ENCODE measurements at regions not wholly inside any gene's neighbourhood (a gene's known extent, or its start where the extent isn't known, plus 50 kb on each side); places are given as distances from the start of the nearest gene placed in this dataset.
"Not testable (repeated sequence)": the region's sequence is repeated elsewhere in the genome, so short reads cannot be mapped to it uniquely, and the experiment has no call there.

DNA sequence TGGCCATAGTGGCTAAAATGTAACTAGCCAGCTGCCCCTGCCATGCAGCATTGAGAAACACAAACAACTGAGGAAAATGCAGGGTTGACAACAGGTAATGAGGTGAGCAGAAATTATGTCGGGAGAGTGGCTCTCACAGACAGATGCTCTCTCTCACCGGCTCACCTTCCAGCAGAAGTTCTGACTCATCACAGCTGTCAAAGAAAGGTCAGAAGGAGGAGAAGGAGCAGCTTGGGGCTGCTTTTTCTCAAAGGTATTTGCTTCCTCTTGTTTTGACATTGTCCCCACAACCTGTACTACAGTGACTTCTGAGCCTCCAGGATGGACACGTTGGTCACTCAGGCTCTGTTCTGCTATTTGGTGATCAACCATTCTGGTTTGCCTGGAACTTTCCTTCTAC, 190.5 kb upstream of the HEY2 start:
- H3K27me3 ChIP-seq (ENCODE audit: control insufficient read depth, insufficient read depth, low read length): no peaks in the 10 kb centered on the region
- no peak overlapping the region for H3K4me3 ChIP-seq (ENCODE audit: insufficient read depth, low read depth, low read length)
- DNase-seq: no peak
- no peaks in the 10 kb centered on the region for H3K36me3 ChIP-seq (replicated peaks; ENCODE audit: control insufficient read depth, insufficient read depth, low read length)

DNA sequence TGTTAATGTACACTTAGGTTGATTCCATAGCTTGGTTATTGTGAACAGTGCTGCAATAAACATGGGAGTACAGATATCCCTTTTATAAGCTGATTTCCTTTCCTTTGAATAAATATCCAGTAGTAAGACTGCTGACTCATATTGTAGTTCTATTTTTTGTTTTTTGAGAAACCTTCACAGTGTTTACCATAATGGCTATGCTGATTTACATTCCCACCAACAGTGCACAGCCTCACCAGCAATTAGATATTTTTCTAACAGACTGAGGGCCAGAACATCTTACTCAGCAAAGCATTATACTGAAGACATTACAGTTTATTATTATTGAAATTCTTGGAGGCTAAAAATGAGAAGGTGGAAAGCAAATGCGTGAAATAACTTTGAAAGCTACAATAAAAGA, 187.3 kb upstream of the HEY2 start:
- no peak for DNase-seq
- Histone ChIP-seq H3K27me3 (ENCODE audit: control insufficient read depth, insufficient read depth, low read length) (no peaks in the 10 kb centered on the region), H3K4me3 (ENCODE audit: insufficient read depth, low read depth, low read length) (no peak overlapping the region), H3K36me3 (replicated peaks; ENCODE audit: control insufficient read depth, insufficient read depth, low read length) (no peaks in the 10 kb centered on the region)

DNA sequence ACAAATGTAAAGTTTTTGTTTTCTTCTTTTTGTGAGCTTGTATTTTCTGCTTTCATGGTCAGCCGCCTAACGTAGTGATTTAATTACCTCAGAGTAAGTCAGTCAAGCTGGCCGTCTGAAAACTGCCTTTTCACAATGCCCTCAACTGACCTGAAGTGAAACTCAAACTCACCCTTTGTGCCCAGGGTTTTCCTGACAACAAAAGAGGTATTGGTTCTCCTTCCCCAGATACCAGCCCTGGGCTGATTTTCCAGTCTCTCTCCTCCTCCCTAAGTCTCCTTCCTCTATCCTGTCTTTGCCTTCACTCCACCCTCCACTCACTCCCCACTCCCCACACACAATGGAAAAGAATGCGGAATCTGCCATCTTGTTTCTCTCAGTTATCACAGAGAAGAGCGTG, 184.5 kb upstream of the HEY2 start:
- DNase-seq: no peak
- Histone ChIP-seq H3K36me3 (replicated peaks; ENCODE audit: control insufficient read depth, insufficient read depth, low read length) (no peaks in the 10 kb centered on the region), H3K27me3 (ENCODE audit: control insufficient read depth, insufficient read depth, low read length) (no peaks in the 10 kb centered on the region), H3K4me3 (ENCODE audit: insufficient read depth, low read depth, low read length) (no peak overlapping the region)

DNA sequence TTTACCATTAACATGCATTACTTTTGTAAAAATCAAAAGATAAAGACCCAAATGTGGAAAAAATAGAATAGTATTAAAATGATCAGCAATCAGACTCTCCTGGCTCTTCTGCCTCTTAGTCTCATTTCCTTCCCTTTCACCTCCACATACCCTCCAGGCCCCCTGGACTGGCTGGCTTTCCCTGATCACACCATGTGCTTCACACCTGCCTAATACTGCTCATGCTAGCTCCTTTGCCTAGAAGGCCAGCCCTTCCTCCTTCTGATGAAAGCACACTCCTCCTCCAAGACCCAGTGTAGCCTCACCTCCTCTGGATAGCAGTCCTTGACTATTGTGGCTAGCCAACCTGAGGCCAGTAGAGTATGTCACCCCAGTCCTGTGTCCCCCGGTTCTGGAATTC, 182.0 kb upstream of the HEY2 start:
- no peaks in the 10 kb centered on the region for H3K27me3 ChIP-seq (ENCODE audit: control insufficient read depth, insufficient read depth, low read length)
- no peak for DNase-seq
- H3K4me3 ChIP-seq (ENCODE audit: insufficient read depth, low read depth, low read length): no peak overlapping the region
- no peaks in the 10 kb centered on the region for H3K36me3 ChIP-seq (replicated peaks; ENCODE audit: control insufficient read depth, insufficient read depth, low read length)

DNA sequence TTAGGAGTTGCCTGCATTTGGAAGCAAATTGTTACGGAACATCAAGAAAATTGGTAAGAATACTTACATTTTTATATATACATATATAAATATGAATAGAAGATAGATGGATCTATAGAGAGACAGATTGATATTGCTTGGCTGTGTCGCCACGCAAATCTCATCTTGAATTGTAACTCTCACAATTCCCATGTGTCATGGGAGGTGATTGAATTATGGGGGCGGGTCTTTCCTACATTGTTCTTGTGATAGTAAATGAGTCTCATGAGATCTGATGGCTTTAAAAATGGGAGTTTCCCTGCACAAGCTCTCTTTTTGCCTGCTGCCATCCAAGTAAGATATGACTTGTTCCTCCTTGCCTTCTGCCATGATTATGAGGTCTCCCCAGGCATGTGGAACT, 180.8 kb upstream of the HEY2 start:
- no peaks in the 10 kb centered on the region for H3K27me3 ChIP-seq (ENCODE audit: control insufficient read depth, insufficient read depth, low read length)
- no peak for DNase-seq
- H3K4me3 ChIP-seq (ENCODE audit: insufficient read depth, low read depth, low read length): no peak overlapping the region
- no peaks in the 10 kb centered on the region for H3K36me3 ChIP-seq (replicated peaks; ENCODE audit: control insufficient read depth, insufficient read depth, low read length)

DNA sequence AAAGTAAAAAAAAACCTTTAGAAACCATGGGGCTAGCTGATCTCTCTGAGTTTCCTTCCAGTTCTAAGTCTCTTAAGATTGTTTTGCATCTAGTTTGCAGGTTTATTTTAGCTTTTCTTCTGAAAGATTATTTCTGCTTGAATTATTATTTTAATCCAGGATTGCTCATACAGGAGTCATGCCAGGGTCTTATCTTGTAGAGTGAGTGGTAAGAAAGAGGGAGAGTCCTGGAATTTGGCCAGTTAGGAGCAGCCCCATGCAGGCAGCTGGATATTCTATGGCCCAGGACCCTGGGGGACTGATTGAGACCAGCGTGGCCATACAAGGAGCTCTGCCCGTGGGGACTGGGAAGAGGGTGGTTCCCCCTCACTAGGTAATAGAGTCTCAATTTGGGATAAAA, 178.9 kb upstream of the HEY2 start:
- H3K4me3 ChIP-seq (ENCODE audit: insufficient read depth, low read depth, low read length): no peak overlapping the region
- no peak for DNase-seq
- H3K27me3 ChIP-seq (ENCODE audit: control insufficient read depth, insufficient read depth, low read length): no peaks in the 10 kb centered on the region
- H3K36me3 ChIP-seq (replicated peaks; ENCODE audit: control insufficient read depth, insufficient read depth, low read length): no peaks in the 10 kb centered on the region

DNA sequence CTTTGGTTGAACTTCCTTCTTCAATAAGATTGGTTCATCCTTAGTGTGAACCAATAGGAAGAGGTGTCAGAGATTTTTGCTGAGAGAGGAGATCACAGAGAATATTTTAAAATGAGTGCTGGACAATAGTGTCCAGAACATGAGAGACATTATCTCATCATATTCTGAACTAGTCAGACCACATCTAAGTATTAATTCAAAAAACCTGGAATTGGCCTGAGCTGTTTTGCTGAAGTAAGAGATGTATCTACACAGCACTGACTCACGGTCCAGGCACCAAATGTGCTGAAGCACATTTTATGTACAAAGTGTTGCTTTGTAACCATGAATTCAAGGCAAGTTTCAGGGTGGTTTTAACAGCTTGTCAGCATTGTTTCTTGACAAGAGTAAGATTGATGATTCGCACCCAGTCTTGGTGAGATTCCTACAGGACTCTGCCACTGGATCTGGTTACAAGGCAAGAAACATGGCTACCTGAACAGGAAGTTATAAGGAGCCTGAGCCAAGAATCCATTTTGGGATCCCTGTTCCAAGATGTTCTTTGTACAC, 178.2 kb upstream of the HEY2 start:
- no peak for DNase-seq
- Histone ChIP-seq H3K36me3 (replicated peaks; ENCODE audit: control insufficient read depth, insufficient read depth, low read length) (no peaks in the 10 kb centered on the region), H3K27me3 (ENCODE audit: control insufficient read depth, insufficient read depth, low read length) (no peaks in the 10 kb centered on the region), H3K4me3 (ENCODE audit: insufficient read depth, low read depth, low read length) (no peak overlapping the region)

DNA sequence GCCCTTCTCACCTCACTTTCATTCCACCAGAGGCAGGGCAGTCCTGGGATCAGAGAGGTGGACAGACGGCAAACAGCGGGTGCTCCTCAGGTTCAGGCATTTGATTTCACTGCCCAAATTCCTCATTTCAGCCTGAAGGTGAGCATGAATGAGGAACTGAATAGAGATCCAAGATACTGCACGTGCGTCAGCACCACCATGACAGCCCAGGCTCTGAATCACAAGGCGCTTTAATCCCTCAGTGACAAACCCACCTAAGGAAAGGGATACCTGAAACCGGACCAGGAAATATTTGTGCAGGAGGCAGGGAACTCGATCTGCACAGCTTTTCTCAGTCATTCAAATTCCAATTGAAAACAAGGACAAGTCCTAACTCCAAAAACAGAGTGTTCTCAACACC, 174.8 kb upstream of the HEY2 start:
- DNase-seq: no peak
- Histone ChIP-seq H3K4me3 (ENCODE audit: insufficient read depth, low read depth, low read length) (no peak overlapping the region), H3K27me3 (ENCODE audit: control insufficient read depth, insufficient read depth, low read length) (no peaks in the 10 kb centered on the region), H3K36me3 (replicated peaks; ENCODE audit: control insufficient read depth, insufficient read depth, low read length) (no peaks in the 10 kb centered on the region)

DNA sequence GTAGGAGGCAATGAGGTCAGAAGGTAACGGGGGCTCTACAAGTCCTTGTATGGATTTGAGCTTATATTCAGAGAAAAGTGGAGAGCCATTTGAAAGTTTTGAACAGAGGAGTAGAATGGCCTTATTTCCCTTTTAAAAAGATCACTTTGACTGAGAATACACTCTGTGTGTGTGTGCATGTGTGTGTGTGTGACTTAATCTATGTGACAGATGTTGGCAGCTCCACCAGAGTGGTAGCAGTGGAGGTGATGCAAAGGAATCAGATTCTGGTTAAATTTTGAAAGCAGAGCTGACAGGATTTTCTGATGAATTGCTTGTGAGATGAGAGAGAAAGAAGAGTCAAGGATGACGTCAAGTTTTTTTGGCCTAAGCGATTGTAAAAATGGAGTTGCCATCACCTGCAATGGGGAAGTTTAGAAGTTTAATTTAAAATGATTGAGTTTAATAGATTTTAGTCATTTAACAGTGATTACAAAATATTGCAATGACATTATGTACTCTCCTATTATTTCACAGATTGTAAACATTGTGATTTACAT, 172.2 kb upstream of the HEY2 start:
- no peaks in the 10 kb centered on the region for H3K27me3 ChIP-seq (ENCODE audit: control insufficient read depth, insufficient read depth, low read length)
- no peaks in the 10 kb centered on the region for H3K36me3 ChIP-seq (replicated peaks; ENCODE audit: control insufficient read depth, insufficient read depth, low read length)
- no peak for DNase-seq
- H3K4me3 ChIP-seq (ENCODE audit: insufficient read depth, low read depth, low read length): no peak overlapping the region

DNA sequence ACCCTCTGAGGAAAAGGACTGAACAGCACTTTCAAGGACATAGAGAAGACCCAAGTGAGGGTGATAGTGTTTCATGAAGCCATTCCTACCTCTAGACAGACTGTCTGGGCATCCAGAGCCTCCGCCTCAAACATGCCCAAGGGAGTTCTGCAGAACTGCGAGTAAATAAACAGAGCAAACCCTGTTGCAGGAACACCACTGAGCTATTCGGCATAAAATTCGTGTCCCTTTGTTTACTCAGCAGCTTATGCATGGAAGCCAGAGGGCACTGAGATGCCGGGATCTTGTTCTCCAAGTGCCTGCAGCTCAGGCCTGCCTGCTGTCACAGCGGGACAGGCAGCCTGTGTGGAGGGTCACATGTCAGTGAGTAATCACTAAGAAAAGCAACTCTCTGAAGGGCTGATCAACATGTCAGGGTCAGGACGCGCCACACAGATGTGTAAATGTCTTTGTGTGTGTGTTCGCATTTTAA, 164.9 kb upstream of the HEY2 start:
- peak; percentile 64 for DNase-seq

DNA sequence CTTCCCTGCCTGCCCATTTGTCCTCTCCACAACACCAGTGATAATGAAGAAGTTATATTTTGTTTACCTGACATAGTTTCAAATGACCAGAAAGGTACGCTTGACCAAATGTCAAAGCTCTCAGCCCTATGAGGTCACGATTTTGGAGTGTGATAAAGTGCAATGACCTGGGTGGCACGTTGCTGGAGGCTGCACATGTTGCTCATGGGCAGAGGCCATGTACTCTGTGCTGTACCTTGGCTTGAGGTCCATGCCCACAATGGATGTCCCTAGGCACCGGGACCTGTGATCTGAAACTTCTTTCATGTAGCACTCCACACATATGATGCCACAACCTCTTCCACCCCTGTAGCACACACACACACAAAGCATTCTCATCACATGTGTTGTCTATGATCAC, 164.0 kb upstream of the HEY2 start:
- Histone ChIP-seq H3K27me3 (ENCODE audit: control insufficient read depth, insufficient read depth, low read length) (0 out of 2 replicates have a peak, but pooled peaks cover 2% of the 10 kb centered on the region), H3K36me3 (replicated peaks; ENCODE audit: control insufficient read depth, insufficient read depth, low read length) (no peaks in the 10 kb centered on the region), H3K4me3 (ENCODE audit: insufficient read depth, low read depth, low read length) (no peak overlapping the region)
- DNase-seq: no peak

More for the DNA sequence above, 164.9 kb upstream of the HEY2 start:
- Histone ChIP-seq H3K27me3 (ENCODE audit: control insufficient read depth, insufficient read depth, low read length) (0 out of 2 replicates have a peak, but pooled peaks cover 2% of the 10 kb centered on the region), H3K36me3 (replicated peaks; ENCODE audit: control insufficient read depth, insufficient read depth, low read length) (no peaks in the 10 kb centered on the region), H3K4me3 (ENCODE audit: insufficient read depth, low read depth, low read length) (no peak overlapping the region)

DNA sequence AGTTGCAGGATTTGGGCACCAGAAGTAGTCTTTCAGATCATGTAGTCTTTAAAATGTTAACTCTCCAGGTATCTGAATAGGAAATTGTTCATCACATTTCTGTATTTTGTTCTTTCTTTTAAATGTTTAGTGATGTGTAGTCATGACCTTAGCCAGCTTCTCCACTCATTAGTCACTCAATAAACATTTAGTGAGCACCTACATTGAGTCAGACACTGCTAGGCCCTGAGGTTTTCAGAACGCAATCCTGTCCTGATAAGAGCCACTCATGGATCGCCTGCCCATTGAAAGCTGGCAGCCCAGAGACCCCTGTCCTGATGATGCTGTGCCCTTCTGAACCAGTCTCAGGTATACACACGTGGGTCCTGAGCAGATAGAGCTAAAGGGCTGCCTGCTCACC, 163.4 kb upstream of the HEY2 start:
- Histone ChIP-seq H3K4me3 (ENCODE audit: insufficient read depth, low read depth, low read length) (no peak overlapping the region), H3K36me3 (replicated peaks; ENCODE audit: control insufficient read depth, insufficient read depth, low read length) (no peaks in the 10 kb centered on the region), H3K27me3 (ENCODE audit: control insufficient read depth, insufficient read depth, low read length) (0 out of 2 replicates have a peak, but pooled peaks cover 2% of the 10 kb centered on the region)
- DNase-seq: no peak

DNA sequence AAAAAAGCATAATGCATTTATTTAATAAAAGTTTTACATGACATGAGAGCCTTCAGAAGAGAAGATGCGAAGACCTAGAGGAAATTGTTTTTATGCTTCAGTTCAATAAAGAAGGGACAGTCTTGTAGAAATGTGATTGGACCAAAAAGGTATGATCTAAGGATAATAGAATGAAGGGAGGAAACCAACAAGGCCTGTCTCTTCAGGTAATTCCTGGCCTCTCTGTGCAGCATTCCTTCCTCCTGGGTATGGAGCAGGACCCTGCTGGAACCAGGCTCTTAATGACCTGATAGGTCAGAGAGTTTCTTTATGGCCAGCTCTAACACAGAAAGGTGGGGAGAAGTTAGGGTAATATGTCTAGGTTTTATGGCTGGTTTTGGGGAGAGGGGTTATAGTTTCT, 162.8 kb upstream of the HEY2 start:
- no peaks in the 10 kb centered on the region for H3K36me3 ChIP-seq (replicated peaks; ENCODE audit: control insufficient read depth, insufficient read depth, low read length)
- DNase-seq: no peak
- H3K27me3 ChIP-seq (ENCODE audit: control insufficient read depth, insufficient read depth, low read length): 0 out of 2 replicates have a peak, but pooled peaks cover 2% of the 10 kb centered on the region
- H3K4me3 ChIP-seq (ENCODE audit: insufficient read depth, low read depth, low read length): no peak overlapping the region

DNA sequence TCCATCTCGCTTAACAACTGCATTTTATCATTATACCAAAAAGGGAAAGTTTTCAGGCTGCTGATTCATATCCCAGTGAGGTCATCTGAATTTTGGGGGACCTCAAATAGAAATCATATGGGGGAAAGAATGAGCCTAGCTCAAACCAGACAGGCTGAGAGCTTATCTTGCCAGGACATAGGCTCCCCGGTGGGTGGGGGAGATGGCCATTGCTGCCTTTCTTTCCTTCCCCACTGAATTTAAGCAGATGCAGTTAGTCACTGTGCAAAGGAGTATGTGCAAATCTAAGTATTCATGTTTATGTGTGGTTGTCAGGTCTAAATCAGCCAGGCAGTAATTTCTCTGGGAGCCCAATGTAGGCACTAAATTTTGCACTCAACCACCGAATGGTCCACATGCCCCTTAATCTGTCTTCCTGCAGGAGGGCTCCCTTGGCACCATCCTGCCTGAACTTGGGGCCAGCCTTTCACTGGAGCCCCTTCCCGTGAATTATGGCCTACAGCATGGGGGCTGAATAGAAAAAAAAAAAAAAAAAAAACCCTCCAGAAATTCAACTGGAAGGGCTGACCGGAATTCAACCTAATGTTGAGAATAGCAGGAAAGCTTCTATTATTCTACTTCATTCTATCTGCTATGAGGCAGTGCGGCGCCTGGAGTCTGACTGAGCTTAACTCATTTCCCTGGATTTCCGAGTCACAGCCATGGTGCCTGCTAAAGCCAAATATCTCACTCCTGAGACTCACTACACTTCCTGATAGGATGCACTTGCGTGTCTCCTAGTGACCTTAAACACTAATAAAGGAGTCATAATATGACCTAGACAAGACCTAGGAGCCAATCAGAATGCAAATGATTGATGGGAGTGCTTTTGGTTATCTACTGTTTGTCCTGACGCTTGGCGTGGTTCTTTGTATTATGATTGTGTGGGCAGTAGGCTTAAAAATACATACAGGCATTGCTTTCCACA, 161.5 kb upstream of the HEY2 start:
- H3K4me3 ChIP-seq (ENCODE audit: insufficient read depth, low read depth, low read length): no peak overlapping the region
- H3K36me3 ChIP-seq (replicated peaks; ENCODE audit: control insufficient read depth, insufficient read depth, low read length): no peaks in the 10 kb centered on the region
- H3K27me3 ChIP-seq (ENCODE audit: control insufficient read depth, insufficient read depth, low read length): 0 out of 2 replicates have a peak, but pooled peaks cover 2% of the 10 kb centered on the region
- no peak for DNase-seq

DNA sequence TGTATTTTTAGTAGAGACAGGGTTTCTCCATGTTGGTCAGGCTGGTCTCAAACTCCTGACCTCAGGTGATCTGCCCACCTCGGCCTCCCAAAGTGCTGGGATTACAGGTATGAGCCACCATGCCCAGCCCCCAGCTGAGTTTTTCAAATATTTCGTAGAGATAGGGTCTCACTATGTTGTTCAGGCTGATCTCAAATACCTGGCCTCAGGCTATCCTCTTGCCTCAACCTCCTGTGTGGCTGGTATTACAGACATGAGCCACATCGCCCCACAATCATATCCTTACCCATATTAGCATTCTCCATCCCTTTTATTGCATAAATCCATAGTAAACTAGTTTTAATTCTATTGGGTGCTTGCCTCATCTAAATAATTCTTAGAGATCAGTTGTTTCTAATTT, 157.6 kb upstream of the HEY2 start:
- DNase-seq: not testable (repeated sequence)

More for the DNA sequence above, 157.6 kb upstream of the HEY2 start:
- not testable (repeated sequence) for H3K27me3 ChIP-seq (ENCODE audit: control insufficient read depth, insufficient read depth, low read length); H3K36me3 ChIP-seq (replicated peaks; ENCODE audit: control insufficient read depth, insufficient read depth, low read length); H3K4me3 ChIP-seq (ENCODE audit: insufficient read depth, low read depth, low read length)

All from H7 (cell line).